Hepatocyte (in vitro differentiated cells): ENCODE measurements at regions not wholly inside any gene's neighbourhood (a gene's known extent, or its start where the extent isn't known, plus 50 kb on each side); places are given as distances from the start of the nearest gene placed in this dataset.

ENCODE experiments used
- EZH2 ChIP-seq: fragments of 200-600 bp; sonication (generic); IDR thresholded peaks from 2 replicates; pipeline ENCODE4 v1.6.1; 2016; ENCODE audit warnings: antibody characterized with exemption, mild to moderate bottlenecking, borderline replicate concordance
- EZH2phosphoT487 ChIP-seq: fragments of 200-600 bp; sonication (generic); IDR thresholded peaks from one replicate; pipeline ENCODE4 v1.6.1; 2018; ENCODE audit warnings: antibody characterized with exemption, mild to moderate bottlenecking, low read depth, moderate library complexity; ENCODE audit not compliant: unreplicated experiment, severe bottlenecking
- TF ChIP-seq, protein P1 (sequence below): fragments of 200-600 bp; sonication (generic); IDR thresholded peaks from 2 replicates; pipeline ENCODE4 v1.5.1; 2016; ENCODE audit warnings: antibody characterized with exemption, mild to moderate bottlenecking; ENCODE audit not compliant: poor library complexity

GRCh38 chr2:215777465-215778044 lies 235.8 kb downstream of the MREG start:
- TF ChIP-seq, protein P1, sequence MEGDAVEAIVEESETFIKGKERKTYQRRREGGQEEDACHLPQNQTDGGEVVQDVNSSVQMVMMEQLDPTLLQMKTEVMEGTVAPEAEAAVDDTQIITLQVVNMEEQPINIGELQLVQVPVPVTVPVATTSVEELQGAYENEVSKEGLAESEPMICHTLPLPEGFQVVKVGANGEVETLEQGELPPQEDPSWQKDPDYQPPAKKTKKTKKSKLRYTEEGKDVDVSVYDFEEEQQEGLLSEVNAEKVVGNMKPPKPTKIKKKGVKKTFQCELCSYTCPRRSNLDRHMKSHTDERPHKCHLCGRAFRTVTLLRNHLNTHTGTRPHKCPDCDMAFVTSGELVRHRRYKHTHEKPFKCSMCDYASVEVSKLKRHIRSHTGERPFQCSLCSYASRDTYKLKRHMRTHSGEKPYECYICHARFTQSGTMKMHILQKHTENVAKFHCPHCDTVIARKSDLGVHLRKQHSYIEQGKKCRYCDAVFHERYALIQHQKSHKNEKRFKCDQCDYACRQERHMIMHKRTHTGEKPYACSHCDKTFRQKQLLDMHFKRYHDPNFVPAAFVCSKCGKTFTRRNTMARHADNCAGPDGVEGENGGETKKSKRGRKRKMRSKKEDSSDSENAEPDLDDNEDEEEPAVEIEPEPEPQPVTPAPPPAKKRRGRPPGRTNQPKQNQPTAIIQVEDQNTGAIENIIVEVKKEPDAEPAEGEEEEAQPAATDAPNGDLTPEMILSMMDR = no peak
- TF ChIP-seq EZH2 = no peak
- no peak for TF ChIP-seq EZH2phosphoT487
